OCI-LY3 (cell line): ENCODE measurements at regions not wholly inside any gene's neighbourhood (a gene's known extent, or its start where the extent isn't known, plus 50 kb on each side); places are given as distances from the start of the nearest gene placed in this dataset.

Experiments used
- EZH2phosphoT487 ChIP-seq: fragments of 200-600 bp; shearing (Covaris generic); IDR thresholded peaks from 2 replicates; pipeline ENCODE4 v1.6.1; 2018; ENCODE audit warnings: antibody characterized with exemption, mixed run types, low read depth
- TF ChIP-seq, protein P1 (sequence below): fragments of 200-600, 300-600 bp; sonication (generic); IDR thresholded peaks from 2 replicates; pipeline ENCODE4 v1.5.1; 2014; ENCODE audit warnings: antibody characterized with exemption, low read length, low read depth

DNA sequence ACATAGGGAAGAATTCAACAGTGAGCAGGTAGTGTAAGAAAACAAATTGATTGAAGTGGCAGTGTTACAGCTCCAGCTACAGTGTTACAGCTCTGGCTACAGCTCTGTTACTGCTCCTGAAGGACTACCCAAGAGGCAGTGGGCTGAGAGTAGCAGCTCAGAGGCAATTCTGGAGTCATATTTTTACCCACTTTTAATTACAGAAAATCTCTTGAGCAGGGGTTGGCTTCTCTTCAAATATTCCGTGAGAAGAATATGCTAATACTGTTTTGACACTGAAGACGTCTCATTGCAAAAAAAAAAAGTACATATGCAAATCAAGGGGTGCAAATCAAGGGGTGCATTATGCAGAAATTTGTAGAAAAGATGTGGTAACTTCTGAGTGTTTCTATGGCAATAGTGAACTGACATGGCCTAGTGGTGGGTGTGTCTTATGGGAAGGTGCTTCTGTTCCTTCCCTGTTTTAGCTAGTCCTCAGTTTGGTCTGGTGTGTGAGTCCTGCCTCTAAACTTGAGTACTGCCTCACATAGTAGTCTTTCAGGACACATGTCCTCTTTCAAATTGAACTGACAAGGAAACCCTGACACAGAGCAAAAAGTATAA lies 630.8 kb upstream of the AMELY start:
- TF ChIP-seq, protein P1, sequence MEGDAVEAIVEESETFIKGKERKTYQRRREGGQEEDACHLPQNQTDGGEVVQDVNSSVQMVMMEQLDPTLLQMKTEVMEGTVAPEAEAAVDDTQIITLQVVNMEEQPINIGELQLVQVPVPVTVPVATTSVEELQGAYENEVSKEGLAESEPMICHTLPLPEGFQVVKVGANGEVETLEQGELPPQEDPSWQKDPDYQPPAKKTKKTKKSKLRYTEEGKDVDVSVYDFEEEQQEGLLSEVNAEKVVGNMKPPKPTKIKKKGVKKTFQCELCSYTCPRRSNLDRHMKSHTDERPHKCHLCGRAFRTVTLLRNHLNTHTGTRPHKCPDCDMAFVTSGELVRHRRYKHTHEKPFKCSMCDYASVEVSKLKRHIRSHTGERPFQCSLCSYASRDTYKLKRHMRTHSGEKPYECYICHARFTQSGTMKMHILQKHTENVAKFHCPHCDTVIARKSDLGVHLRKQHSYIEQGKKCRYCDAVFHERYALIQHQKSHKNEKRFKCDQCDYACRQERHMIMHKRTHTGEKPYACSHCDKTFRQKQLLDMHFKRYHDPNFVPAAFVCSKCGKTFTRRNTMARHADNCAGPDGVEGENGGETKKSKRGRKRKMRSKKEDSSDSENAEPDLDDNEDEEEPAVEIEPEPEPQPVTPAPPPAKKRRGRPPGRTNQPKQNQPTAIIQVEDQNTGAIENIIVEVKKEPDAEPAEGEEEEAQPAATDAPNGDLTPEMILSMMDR = no peak
- no peak for TF ChIP-seq EZH2phosphoT487
